Endothelial cell of umbilical vein (primary cell): ENCODE measurements at regions not wholly inside any gene's neighbourhood (a gene's known extent, or its start where the extent isn't known, plus 50 kb on each side); places are given as distances from the start of the nearest gene placed in this dataset.

ENCODE experiments used
- BruUV-seq: library from RNA; stranded (reverse); fragments of 400-500 nt; replicated peaks from 2 replicates; lab custom pipeline; 2021; lab: Mats Ljungman, UMichigan
- CTCF ChIA-PET: fragments of 300-600, 350-600 bp; sonication (Branson Sonifier 250); formaldehyde crosslinking; loops from one replicate; lab custom pipeline; 2021; ENCODE audit warnings: antibody characterized with exemption, inconsistent platforms; lab: Charles Lee
- POLR2A ChIA-PET: fragments of 300-600, 350-600 bp; sonication (Branson Sonifier 250); formaldehyde crosslinking; loops from one replicate; lab custom pipeline; 2021; ENCODE audit warnings: antibody characterized with exemption, inconsistent platforms; lab: Charles Lee
- DNase-seq: peaks from one replicate; pipeline ENCODE4 v3.0.0-alpha.2; 2011; ENCODE audit warnings: low read depth, low spot score
- FAIRE-seq: peaks from 2 replicates; lab custom pipeline; 2011; peaks lifted over from hg19 to GRCh38; lab: Jason Lieb, UNC
- H2AFZ ChIP-seq: 2 replicates; pipeline ENCODE4 v1.6.0; 2012; ENCODE audit warnings: low read depth, low read length, control low read depth, inconsistent platforms
- H3K27ac ChIP-seq: 2 replicates; pipeline ENCODE4 v1.5.1; 2011; ENCODE audit warnings: low read depth, mild to moderate bottlenecking, control low read depth, low read length, moderate library complexity; ENCODE audit not compliant: insufficient read depth
- H3K27me3 ChIP-seq, 2 experiments: 2 replicates each; pipeline versions ENCODE4 v1.6.0 to v1.6.1; 2011; ENCODE audit warnings: low read length in 2 of 2, mixed read lengths in 1 of 2; ENCODE audit not compliant: control insufficient read depth in 2 of 2, insufficient read depth in 2 of 2
- H3K36me3 ChIP-seq, 2 experiments: 2 replicates in 1 of 2; 3 replicates in 1 of 2; pipeline ENCODE4 v1.5.1; 2011; ENCODE audit warnings: low read length in 2 of 2, mild to moderate bottlenecking in 1 of 2, moderate library complexity in 1 of 2; ENCODE audit not compliant: control insufficient read depth in 2 of 2, insufficient read depth in 2 of 2; ENCODE audit errors: extremely low read depth in 1 of 2
- H3K4me1 ChIP-seq: 3 replicates; pipeline ENCODE4 v1.5.1; 2011; ENCODE audit warnings: mild to moderate bottlenecking, low read length; ENCODE audit not compliant: control insufficient read depth, insufficient read depth; ENCODE audit errors: extremely low read depth
- H3K4me2 ChIP-seq: 2 replicates; pipeline ENCODE4 v1.6.1; 2011; ENCODE audit warnings: low read length, control low read depth, mixed read lengths; ENCODE audit not compliant: insufficient read depth
- H3K4me3 ChIP-seq, 3 experiments: fragments of 200-600 bp in 1 of 3; sonication (generic), shearing (Covaris generic) in 1 of 3; replicated peaks in 1 of 3; 2 replicates each; pipeline ENCODE4 v1.5.1; 2011 to 2016; ENCODE audit warnings: control low read depth in 3 of 3, low read length in 3 of 3, mild to moderate bottlenecking in 2 of 3, inconsistent platforms in 1 of 3, low read depth in 1 of 3, moderate library complexity in 1 of 3; ENCODE audit not compliant: insufficient read depth in 1 of 3
- H3K79me2 ChIP-seq: 2 replicates; pipeline ENCODE4 v1.6.0; 2012; ENCODE audit warnings: low read length, inconsistent platforms; ENCODE audit not compliant: control insufficient read depth, insufficient read depth
- H3K9ac ChIP-seq: replicated peaks from 2 replicates; pipeline ENCODE3; 2011; ENCODE audit warnings: low read length, control low read depth; ENCODE audit not compliant: insufficient read depth; ENCODE audit errors: extremely low read depth
- H3K9me1 ChIP-seq: replicated peaks from 3 replicates; pipeline ENCODE4 v1.6.0; 2011; ENCODE audit warnings: mild to moderate bottlenecking, low read length; ENCODE audit not compliant: control insufficient read depth, insufficient read depth; ENCODE audit errors: extremely low read depth
- H3K9me3 ChIP-seq: replicated peaks from 2 replicates; pipeline ENCODE4 v1.5.1; 2012; ENCODE audit warnings: low read length, inconsistent platforms; ENCODE audit not compliant: control insufficient read depth, insufficient read depth
- H4K20me1 ChIP-seq: replicated peaks from 2 replicates; pipeline ENCODE3; 2011; ENCODE audit warnings: mild to moderate bottlenecking, low read length; ENCODE audit not compliant: control insufficient read depth, insufficient read depth; ENCODE audit errors: extremely low read depth
- CTCF ChIP-seq, 2 donors: IDR thresholded peaks; 1 replicate in 1 of 2; 2 replicates in 1 of 2; pipeline ENCODE4 v1.5.1; 2011; ENCODE audit warnings: low read length in 2 of 2, mild to moderate bottlenecking in 2 of 2, moderate library complexity in 2 of 2, control low read depth in 1 of 2, inconsistent platforms in 1 of 2, low read depth in 1 of 2; ENCODE audit not compliant: insufficient read depth in 1 of 2; ENCODE audit errors: extremely low read depth in 1 of 2
- EZH2 ChIP-seq: IDR thresholded peaks from 2 replicates; pipeline ENCODE4 v1.6.1; 2012; ENCODE audit warnings: borderline replicate concordance, low read depth, mild to moderate bottlenecking, moderate library complexity, low read length, inconsistent platforms; ENCODE audit not compliant: severe bottlenecking
- FOS ChIP-seq: IDR thresholded peaks from 2 replicates; pipeline ENCODE4 v1.6.1; 2011; ENCODE audit warnings: mild to moderate bottlenecking, low read length, moderate library complexity, borderline replicate concordance; ENCODE audit not compliant: insufficient read depth
- GATA2 ChIP-seq: IDR thresholded peaks from 2 replicates; pipeline ENCODE4 v1.7.0; 2011; ENCODE audit warnings: low read depth, mild to moderate bottlenecking, moderate library complexity, mixed read lengths, low read length; ENCODE audit not compliant: insufficient read length, insufficient read depth
- JUN ChIP-seq: IDR thresholded peaks from 2 replicates; pipeline ENCODE4 v1.6.1; 2011; ENCODE audit warnings: borderline replicate concordance, low read depth; ENCODE audit not compliant: insufficient read length, insufficient read depth
- MYC ChIP-seq: IDR thresholded peaks from one replicate; pipeline ENCODE4 v1.6.1; 2011; ENCODE audit warnings: mild to moderate bottlenecking, low read depth, low read length
- POLR2A ChIP-seq: IDR thresholded peaks from 2 replicates; pipeline ENCODE4 v1.6.1; 2012; ENCODE audit warnings: low read depth, mild to moderate bottlenecking, control low read depth, low read length
- POLR2AphosphoS5 ChIP-seq: IDR thresholded peaks from 2 replicates; pipeline ENCODE4 v1.6.1; 2012; ENCODE audit warnings: low read depth, mild to moderate bottlenecking, control low read depth, low read length, moderate library complexity; ENCODE audit not compliant: insufficient read depth
- dilution Hi-C: fragments of 300-500 bp; cut with MboI; formaldehyde crosslinking; loops from one replicate; pipeline ENCODE4 v1.15.0; 2019; ENCODE audit warnings: low sequenced_read_pairs; ENCODE audit not compliant: extremely low pct_ligation_motif_present
- intact Hi-C: fragments of 100-400 bp; cut with micrococcal nuclease; formaldehyde crosslinking; loops from one replicate; pipeline ENCODE4 v1.10.0; 2022
- TF ChIP-seq, protein P1 (sequence below): IDR thresholded peaks from 2 replicates; pipeline ENCODE4 v1.6.1; 2011; ENCODE audit not compliant: insufficient read depth, insufficient read length

- Histone ChIP-seq H3K9me1 (no peaks in the 10 kb centered on the region), H3K9me3 (no peaks in the 10 kb centered on the region), H3K4me1 (peaks cover 8% of the 10 kb centered on the region), H3K27me3 (no peaks in the 10 kb centered on the region), H3K79me2 (no peaks in the 10 kb centered on the region), H3K4me2 (no peak overlapping the region), H2AFZ (no peak overlapping the region), H3K4me3 (no peak overlapping the region), H3K36me3 (no peaks in the 10 kb centered on the region), H3K9ac (no peak overlapping the region), H4K20me1 (no peaks in the 10 kb centered on the region), H3K27ac (no peak overlapping the region)
- no peak for TF ChIP-seq CTCF (IDR thresholded peaks at IDR 0.05; ENCODE audit: extremely low read depth in 1 of 2, insufficient read depth in 1 of 2, low read depth in 1 of 2, low read length in 2 of 2)
- TF ChIP-seq, protein P1, sequence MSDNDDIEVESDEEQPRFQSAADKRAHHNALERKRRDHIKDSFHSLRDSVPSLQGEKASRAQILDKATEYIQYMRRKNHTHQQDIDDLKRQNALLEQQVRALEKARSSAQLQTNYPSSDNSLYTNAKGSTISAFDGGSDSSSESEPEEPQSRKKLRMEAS = no peak
- TF ChIP-seq JUN = no peak
- POLR2A ChIA-PET = no interaction called here
- intact Hi-C loops (loop anchor here (10.0 kb wide), 1 partner anchor 318 kb away; no protein-coding TSS in a partner anchor), dilution Hi-C loops (no loop called here)
- no peak for DNase-seq
- CTCF ChIA-PET = interaction anchor here (0.9 to 1.3 kb wide), 4 partner anchors 568 to 703 kb away, joined by 3 to 7 read pairs (median 4); no protein-coding TSS in a partner anchor
- no TSS peak for BruUV-seq
- no peak for FAIRE-seq
These were observed 696.4 kb downstream of the INHBA start for GRCh38 chr7:41006306-41006995.

DNA sequence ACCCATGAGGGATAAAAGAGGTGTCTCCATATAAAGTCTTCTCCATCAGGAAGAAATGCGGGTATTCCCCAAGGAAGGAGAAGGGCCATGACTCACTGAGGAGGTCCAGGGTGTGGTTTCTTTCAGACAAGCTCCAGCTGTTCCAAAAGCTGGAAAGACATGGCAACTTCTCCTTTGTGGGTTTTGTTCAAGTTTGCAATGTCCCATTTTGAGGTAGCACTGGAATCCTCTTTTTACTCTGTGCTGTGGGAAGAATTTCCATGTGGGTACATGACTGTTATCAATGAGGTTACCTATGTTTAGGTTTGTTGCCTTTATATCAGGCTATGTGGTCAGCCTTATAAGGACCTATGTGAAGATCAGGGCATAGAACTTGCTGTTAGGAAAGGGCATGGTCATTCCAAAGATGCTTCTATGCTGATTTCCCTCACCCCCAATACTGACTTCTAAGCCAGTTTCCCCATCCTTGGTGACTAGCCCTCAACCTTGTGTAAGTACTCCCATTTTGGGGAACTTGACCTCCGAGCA lies 697.5 kb downstream of the INHBA start:
- Histone ChIP-seq H3K4me3 (no peak overlapping the region), H4K20me1 (no peaks in the 10 kb centered on the region), H3K9ac (no peak overlapping the region), H3K4me2 (no peak overlapping the region), H3K79me2 (no peaks in the 10 kb centered on the region), H3K27me3 (no peaks in the 10 kb centered on the region), H3K9me1 (no peaks in the 10 kb centered on the region), H3K9me3 (no peaks in the 10 kb centered on the region), H2AFZ (no peak overlapping the region), H3K27ac (no peak overlapping the region), H3K4me1 (no peaks in the 10 kb centered on the region), H3K36me3 (no peaks in the 10 kb centered on the region)
- TF ChIP-seq POLR2AphosphoS5 = no peak
- TF ChIP-seq, protein P1 = no peak
- TF ChIP-seq MYC = no peak
- TF ChIP-seq EZH2 = no peak
- TF ChIP-seq GATA2 = no peak
- TF ChIP-seq POLR2A = no peak
- no peak for TF ChIP-seq CTCF (IDR thresholded peaks at IDR 0.05; ENCODE audit: extremely low read depth in 1 of 2, insufficient read depth in 1 of 2, low read depth in 1 of 2, low read length in 2 of 2)
- TF ChIP-seq JUN = no peak
- no peak for TF ChIP-seq FOS
- intact Hi-C loops = loop anchor here (10.0 kb wide), 1 partner anchor 319 kb away; no protein-coding TSS in a partner anchor
- dilution Hi-C loops = no loop called here
- ChIA-PET CTCF (interaction anchor here (1.2 to 5.8 kb wide), 3 partner anchors 691 to 705 kb away, joined by 4 to 87 read pairs (median 47); partner anchors contain the start of gene INHBA), POLR2A (no interaction called here)
- no peak for DNase-seq
- no peak for FAIRE-seq
- BruUV-seq = no TSS peak
